Right hindlimb (tissue), 1 donor: ENCODE measurements at regions not wholly inside any gene's neighbourhood (a gene's known extent, or its start where the extent isn't known, plus 50 kb on each side); places are given as distances from the start of the nearest gene placed in this dataset.
"Not testable (repeated sequence)": the region's sequence is repeated elsewhere in the genome, so short reads cannot be mapped to it uniquely, and the experiment has no call there.

Experiments used
- DNase-seq: peaks from one replicate; pipeline ENCODE4 v3.0.0-alpha.2; 2018

DNA sequence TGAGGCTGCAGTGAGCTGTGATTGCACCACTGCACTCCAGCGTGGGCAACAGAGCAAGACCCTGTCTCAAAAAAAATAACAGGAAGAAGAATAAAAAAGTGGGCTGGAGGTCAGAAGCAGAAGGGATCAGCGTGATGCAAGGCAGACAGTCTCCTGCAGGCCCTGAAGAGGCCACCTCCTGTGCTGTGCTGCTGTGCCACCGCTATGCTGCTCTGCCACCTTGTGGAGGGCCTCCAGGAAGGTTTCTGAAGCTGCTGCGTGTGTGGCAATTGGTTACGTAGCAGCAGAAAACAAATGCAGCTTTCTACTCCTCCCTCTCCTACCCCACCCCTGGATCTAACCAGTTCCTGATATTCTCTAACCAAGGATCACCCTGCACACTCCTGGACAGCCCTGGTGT lies 815.5 kb downstream of the KCNJ18 start:
- no peak for DNase-seq

DNA sequence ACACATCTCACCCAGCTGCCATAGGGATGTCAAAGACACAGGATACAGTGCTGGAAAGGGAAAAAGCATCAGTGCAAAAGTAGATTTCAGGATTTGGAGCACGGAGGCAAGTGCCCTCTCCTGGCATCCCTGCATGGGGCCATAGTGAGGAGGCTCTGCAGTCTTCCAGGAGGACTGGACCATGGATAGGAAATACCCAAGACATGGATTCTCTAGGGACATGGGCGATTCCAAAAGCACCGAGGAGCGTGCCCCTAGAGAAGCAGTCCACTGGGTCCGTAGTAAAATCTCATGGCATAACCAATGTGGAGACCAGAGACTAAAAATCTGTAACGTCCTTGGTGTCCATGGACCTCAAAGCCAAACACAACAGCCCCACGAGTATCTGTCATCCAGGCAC lies 818.2 kb downstream of the KCNJ18 start:
- DNase-seq, result no peak

DNA sequence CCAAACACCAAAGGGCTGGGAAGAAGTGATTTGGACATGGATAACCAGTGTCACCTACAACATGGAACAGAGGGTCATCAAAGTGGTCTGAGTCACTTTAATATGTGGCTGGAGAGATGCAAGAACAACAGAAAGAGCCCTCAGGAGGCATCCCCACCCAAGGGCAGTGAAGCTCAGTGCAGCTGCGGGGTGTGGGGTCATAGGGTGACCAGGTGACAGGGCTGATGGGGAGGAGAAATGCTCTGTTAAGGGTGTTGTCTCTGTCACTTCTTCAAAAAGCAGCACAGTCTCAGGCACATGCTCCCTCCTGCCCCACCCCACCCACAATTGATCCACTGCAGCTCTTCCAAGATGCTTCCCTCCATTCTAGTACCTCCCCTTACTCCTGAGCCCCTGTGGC lies 819.1 kb downstream of the KCNJ18 start:
- no peak for DNase-seq

DNA sequence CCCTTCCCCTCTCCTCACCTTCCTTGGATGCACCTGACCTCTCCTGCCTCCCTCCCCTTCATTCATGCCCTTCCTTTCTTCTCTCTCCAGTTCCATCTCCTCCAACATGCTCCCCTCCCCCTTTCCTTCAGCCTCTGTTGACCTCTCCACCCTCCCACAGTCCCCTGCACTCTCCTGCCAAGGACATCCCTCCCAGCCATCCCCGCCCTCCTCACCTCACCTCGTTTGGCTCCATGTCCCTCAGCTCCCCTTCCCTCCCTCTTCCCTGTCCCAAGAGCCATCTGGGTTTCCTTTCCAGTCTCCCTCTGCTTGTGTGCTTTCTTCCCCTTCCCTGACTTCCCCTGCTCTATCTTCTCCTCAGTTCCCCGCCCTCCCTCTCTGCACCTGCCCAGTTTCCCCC lies 819.7 kb downstream of the KCNJ18 start:
- DNase-seq, result no peak

DNA sequence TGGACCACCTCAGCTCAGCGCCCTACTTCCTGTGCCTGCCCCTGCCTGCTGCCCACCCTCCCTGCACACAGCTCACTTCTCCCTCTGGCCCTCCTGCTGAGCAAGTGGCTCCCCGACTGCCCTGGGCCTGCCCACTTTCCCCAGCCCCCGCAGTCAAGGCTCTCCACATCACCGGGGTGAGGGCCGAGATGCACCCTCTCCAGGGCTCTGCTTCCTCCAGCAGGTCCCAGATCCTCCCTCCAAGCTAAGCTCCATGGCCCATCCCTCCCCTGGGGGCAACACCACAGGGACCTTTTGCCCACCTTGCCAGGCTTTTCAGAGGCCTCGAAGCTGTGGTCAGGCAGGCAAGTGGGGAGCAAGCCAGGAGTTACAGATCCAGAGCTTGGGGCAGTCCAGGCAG lies 820.2 kb downstream of the KCNJ18 start:
- no peak for DNase-seq

DNA sequence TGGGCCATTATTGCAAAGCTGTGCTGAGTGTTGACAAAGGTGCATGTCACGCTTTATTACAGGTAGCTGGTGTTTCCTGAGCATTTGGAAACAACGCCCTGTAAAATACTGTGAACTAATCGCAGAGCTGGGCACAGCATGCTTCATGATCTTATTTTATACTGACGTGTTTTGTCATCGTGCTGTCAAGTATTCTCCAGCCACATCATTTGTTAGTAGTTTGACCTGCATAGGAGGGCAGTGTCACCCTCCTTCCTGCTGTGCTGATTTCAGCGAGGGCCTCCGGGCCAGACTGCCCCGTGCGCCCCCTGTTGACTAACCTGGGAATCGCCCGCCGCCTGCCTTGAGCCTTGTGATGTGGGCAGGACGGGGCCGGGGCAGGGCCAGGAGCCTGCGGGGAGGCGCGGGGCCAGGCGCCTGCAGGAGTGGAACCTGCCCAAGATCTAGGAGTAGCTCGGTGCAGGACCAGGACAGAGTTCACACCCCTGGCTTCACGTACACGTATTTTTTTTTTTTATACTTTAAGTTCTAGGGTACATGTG lies 820.7 kb downstream of the KCNJ18 start:
- no peak for DNase-seq

DNA sequence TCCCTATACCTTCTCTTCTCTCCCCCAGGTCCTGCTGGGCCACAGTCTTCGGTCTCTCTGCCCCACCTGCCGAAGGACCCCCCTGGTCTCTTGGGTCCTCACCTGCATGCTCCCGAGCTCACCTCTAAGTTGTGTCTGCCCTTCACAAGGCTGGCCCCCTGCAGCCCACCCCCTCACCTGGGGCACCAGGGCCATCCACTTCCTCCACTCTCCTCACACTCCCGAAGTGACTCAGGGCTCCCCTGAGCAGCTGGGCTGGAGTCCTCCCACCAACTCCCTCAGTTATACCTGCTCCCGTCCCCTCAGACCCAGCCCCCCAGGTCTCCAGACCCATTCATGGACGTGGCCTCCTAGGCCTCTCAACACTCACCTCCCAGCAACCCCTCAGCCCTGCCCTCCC lies 822.0 kb downstream of the KCNJ18 start:
- DNase-seq, result no peak

DNA sequence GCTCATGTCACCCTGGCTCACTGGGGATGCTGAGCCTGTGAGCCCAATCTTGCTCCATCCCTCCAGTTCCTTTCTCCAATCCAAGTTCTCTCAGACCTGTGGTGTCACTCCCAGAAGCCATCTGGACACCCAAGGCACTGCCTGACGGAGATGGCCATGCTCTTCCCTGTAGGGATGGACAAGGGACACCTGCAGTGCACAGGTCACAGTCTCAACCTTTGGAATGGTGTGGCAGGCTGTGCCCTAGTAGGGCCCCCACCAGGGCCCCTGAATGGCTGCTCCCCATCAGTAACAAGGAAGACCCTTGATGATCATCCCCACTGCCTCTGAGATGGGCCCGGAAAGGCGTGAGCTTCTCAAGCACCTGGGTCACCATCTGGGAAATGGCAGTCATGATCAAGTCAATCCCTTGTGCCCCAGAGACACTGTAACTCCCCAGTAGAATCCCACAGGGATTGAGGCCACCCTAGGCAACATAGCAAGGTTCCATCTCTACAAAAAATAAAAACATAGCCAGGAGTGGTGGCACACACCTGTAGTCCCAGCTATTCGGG lies 822.5 kb downstream of the KCNJ18 start:
- no peak for DNase-seq

DNA sequence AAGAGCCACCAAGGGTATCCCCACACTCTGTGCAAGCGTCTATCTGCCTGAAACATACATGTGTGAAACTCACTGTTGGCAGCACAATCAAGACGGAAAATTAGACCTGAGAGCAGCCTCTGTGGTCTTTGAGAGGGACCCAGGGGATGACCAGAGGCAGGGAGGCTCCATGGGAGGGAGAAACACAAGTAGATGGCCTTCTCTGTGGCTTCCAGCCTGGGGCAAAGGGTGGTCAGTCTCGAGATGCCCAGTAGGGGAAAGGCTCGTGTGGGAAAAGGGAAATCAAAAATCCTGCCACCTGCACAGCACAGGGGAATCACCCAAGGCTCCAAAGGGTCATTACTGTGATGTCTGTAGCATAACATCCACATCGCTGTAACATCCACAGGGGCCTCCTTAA lies 823.3 kb downstream of the KCNJ18 start:
- DNase-seq, result no peak

DNA sequence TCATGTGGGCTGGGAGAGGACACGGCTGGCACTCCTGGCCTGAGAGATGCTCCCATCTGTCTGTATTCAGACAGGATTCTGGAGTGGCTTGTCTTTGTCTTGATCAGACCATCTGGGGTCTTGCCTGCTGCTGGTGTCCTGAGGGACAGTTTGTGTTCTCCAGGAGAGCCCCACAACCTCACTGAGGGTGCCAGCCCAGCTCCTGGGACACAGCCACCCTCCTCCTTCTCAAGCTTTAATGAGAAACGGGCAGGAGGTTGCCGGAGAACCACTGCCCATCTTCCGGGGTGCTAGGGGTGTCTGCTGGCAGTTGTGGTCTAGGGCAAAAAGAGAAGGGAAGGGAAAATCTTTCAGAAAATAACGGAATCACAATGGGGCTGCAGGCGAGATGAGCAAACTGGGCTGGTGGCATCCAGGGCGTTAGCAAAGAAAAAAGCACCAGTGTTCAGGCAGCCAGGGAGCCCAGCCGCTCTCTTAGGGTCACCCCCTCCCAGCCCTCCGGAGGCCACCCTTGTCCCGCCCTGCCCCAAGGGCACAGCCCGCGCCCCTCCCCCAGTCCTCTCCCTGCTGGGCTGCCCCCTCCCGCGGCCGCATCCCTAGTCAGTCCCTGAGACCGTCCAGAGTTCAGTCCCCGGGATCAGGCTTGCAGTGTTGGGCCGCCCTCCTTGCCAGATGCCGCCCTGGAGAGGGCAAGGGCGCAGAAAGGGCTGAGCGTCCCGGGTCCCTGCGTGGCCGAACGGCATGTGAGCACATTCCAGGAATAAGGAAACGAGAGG lies 824.7 kb downstream of the KCNJ18 start:
- DNase-seq, result no peak

DNA sequence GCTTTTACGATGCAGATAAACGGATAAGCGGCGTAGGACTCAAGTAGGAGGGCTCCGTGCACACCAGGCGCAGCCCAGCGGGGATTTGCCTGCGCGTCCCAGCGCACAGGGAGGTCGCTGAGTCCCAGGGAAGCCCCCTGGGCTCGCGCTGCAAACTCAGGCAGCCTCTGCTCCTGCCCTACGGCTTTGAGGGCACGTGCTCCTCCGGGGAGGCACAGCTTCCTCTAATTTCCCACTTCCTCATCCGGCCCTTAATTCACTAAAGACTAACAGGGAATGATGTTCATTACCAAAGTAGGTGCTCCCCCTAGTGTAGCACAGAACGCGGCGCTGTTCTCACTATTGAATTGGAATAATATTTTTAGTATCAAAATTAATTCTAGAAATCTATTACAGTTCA lies 825.4 kb downstream of the KCNJ18 start:
- DNase-seq, result no peak

DNA sequence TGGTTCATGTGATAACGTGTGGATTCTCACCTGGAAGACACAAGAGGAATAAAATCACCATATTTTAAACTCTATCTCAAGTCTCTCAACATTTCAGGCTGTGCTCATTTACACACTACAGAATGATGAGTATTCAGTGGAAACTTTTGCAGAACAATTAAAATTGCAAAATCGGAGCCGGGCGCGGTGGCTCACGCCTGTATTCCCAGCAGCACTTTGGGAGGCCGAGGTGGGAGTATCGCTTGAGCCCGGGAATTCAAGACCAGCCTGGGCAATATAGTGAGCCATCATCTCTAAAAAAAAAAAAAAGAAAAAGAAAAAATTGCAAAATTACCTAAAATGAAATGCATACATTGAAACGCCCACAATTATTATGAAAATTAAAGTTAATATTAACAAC lies 825.9 kb downstream of the KCNJ18 start:
- no peak for DNase-seq

DNA sequence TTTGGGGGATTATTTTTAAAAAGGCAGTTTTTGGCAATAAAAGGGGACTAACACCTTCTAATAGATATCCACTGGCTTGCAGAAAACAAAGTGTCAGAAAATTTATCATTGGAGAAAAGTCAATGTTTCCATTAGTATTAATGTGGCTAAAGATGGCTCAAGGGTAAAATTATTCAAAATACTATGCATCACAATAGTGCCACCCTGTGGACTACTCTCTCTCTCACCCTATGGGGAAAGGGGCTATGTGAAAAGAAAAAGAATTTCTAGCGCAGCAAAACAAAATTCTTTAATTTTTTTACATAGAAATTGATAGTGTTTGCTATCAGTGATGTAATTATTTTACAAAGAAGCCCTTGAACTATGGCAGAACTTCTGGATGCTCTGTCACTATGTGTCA lies 856.5 kb downstream of the KCNJ18 start:
- not testable (repeated sequence) for DNase-seq

DNA sequence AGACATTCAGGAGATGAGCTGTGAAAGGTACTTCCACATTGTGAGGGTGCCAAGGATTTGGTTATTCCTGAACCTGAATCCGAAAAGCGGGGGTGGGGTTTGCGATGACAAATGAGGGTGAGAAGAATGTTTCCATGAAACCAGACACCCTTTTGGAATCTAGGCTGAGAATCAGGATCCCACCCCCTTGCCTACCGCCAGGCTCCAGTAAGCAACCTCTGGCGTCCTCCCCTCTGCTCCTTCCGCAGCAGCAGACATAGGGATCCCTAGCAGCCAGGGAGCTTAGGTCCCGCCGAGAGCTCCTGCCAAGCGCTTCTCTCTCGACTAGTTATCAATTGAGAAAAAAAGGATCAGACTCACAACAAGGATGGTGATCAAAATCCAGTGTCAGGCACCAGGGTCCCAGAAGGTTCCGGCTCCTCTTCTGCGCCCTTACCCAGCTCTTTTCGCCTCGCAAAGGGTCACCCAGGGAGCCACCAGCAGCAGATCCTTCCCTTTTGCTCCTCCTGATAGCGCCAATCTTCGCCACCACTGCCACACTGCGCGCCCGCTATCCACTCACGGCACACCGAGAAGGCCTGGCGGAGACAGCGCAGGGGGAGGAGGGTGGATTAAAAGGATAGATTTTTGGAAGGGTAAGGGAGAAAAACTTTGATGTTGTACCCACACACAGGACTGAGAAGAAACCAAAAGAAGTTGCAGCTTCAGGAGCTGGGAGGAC lies 859.5 kb downstream of the KCNJ18 start:
- not testable (repeated sequence) for DNase-seq

DNA sequence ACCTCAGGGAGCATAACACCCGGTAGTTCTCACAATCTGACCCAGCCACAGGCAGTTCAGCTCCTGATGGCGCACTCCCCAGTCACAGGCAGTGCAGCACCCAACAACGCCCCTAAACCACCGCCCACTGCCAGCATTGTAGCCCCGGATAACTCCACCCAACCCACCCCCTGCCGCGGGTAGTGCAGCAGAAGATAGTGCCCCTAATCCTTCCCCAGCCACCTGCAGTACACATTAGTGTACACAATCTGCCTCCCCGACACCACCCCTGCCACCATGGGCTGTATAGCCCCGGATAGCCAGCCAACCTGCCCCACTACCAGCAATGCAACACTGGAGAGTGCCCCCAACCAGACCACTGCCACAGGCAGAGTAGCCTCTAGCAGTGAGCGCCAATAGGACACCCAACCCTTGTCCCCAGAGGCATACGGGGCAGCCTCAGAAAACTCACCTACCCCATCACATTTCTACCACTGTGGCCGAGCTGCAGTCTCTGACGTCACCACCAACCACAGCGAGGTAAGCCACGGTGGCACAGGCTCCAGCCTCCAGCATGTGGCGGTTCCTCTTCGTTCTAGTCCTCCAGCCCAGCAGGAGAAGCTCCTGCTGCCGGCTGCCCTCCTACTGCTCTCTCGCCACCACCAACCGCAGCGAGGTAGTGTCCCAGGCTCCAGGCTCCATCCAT lies 877.3 kb downstream of the KCNJ18 start:
- DNase-seq, result no peak

DNA sequence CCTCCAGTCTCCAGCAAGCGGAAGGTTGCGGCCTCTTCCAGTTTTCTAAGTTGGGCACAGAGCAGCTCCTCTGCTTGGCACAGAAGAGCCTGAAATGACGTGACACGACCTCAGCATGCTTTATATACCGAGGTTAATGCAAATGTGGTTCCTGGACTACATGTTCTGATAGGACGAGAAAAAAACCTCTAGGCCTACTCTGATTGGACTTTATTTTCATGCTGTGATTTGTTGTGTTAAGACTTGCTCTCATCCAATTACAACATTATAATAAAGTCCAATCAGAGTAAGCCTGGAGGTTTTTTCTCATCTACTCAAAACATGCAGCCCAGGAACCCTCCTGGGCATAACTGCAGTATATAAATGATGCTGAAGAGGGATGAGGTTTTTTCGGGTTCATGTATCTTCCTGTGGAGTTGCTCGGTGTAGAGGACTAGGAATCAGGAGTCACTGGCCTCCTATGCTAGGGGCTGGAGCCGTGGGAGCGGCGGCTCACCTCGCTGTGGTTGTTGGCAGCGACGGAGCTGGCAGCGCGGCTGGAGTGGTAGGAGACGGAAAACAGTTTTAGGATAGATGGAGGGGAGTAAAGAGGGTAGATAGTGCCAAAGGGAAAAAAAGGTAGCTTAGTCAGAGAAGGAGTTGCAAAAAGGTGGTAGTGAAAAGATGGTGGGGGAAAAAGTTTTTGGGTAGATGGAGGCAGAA lies 878.0 kb downstream of the KCNJ18 start:
- no peak for DNase-seq

DNA sequence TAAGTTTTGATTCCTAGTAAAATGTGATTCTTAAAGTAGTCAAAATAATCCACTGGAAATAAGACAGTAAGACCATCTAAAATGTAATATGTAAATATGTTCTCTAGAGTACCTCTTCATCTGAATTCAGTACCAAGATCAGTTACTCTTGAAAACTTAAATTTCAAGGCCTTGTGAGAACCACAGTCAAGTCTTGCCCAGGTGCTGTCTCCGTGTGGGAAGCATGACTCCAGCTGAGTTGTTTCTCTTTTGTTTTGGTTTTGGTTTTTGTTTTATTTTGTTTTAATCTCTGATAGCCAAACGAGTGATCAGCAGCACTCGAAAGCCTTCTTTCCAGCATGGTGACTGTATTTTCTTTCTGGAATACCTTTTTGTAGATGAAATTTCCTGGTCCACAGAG lies 907.0 kb downstream of the KCNJ18 start:
- DNase-seq, result no peak

DNA sequence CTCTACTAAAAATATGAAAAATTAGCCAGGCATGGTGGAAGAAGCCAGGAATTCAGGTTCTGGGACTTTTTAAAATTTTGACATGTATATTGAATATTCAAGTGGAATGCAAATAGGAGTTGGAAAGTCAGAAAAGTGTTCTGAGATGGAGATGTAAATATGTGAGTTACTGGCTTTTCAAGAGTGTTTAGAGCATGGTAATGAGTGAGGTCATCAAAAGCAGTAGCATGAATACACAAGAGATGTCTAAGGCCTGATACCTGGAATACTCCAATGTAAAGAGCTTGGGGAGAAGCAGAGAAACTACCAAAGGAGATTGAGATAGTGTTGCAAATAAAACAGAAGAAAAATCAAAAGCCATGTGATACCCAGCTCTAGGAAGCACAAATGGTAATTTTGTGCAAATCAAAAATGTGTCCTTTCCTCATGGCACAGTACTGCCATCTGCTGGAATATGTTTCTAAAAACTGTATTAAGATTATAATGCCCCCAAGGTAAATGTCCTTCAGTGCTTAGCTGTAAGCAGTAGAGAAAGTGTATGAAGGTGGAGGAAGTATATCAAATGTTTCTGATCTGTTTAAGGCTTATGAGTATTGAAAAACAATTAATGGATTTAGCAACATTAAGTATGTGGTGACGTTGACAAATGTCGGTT lies 908.4 kb downstream of the KCNJ18 start:
- no peak for DNase-seq
